ENCODE measurements at regions not wholly inside any gene's neighbourhood (a gene's known extent, or its start where the extent isn't known, plus 50 kb on each side); places are given as distances from the start of the nearest gene placed in this dataset.
"Not testable (repeated sequence)": the region's sequence is repeated elsewhere in the genome, so short reads cannot be mapped to it uniquely, and the experiment has no call there.

GRCh38 chr16:77500286-77500598, 65.4 kb upstream of the ADAMTS18 start:
- H3K27me3 ChIP-seq (ENCODE audit: insufficient read depth, low read depth), result no peaks in the 10 kb centered on the region
- H3K9ac ChIP-seq, result no peak overlapping the region
- no peak overlapping the region for H2AFZ ChIP-seq (ENCODE audit: low read depth)
- no peak overlapping the region for H3K4me3 ChIP-seq (IDR thresholded peaks at IDR 0.05; ENCODE audit: insufficient read depth, low read depth, low read length)
- no peaks in the 10 kb centered on the region for H3K79me2 ChIP-seq (ENCODE audit: insufficient read depth, low read depth)
- no peak overlapping the region for H3K4me2 ChIP-seq
- no peak for TF ChIP-seq CTCF (conservative IDR thresholded peaks at IDR 0.05; ENCODE audit: low read depth, low read length)
- no peaks in the 10 kb centered on the region for H3K4me1 ChIP-seq (ENCODE audit: low read depth, poor library complexity, severe bottlenecking)
- no peaks in the 10 kb centered on the region for H4K20me1 ChIP-seq (ENCODE audit: insufficient read depth)
- H3K36me3 ChIP-seq (ENCODE audit: insufficient read depth), result no peaks in the 10 kb centered on the region
- H3K27ac ChIP-seq, result no peak overlapping the region

GRCh38 chr16:77500934-77501664, 66.3 kb upstream of the ADAMTS18 start:
- no peak overlapping the region for H3K27ac ChIP-seq
- H3K79me2 ChIP-seq (ENCODE audit: insufficient read depth, low read depth), result no peaks in the 10 kb centered on the region
- no peak overlapping the region for H3K4me2 ChIP-seq

GRCh38 chr16:77502448-77502847, 67.6 kb upstream of the ADAMTS18 start:
- Histone ChIP-seq H2AFZ (ENCODE audit: low read depth) (no peak overlapping the region), H3K27me3 (ENCODE audit: insufficient read depth, low read depth) (no peaks in the 10 kb centered on the region), H3K79me2 (ENCODE audit: insufficient read depth, low read depth) (no peaks in the 10 kb centered on the region), H3K4me1 (ENCODE audit: low read depth, poor library complexity, severe bottlenecking) (no peaks in the 10 kb centered on the region), H3K4me3 (IDR thresholded peaks at IDR 0.05; ENCODE audit: insufficient read depth, low read depth, low read length) (no peak overlapping the region), H4K20me1 (ENCODE audit: insufficient read depth) (no peaks in the 10 kb centered on the region), H3K36me3 (ENCODE audit: insufficient read depth) (no peaks in the 10 kb centered on the region), H3K4me2 (no peak overlapping the region), H3K27ac (no peak overlapping the region), H3K9ac (no peak overlapping the region)
- TF ChIP-seq CTCF (conservative IDR thresholded peaks at IDR 0.05; ENCODE audit: low read depth, low read length), result no peak

More at GRCh38 chr16:77500934-77501664, 66.3 kb upstream of the ADAMTS18 start:
- no peak overlapping the region for H2AFZ ChIP-seq (ENCODE audit: low read depth)
- H3K4me3 ChIP-seq (IDR thresholded peaks at IDR 0.05; ENCODE audit: insufficient read depth, low read depth, low read length), result no peak overlapping the region
- H3K4me1 ChIP-seq (ENCODE audit: low read depth, poor library complexity, severe bottlenecking), result no peaks in the 10 kb centered on the region
- no peak overlapping the region for H3K9ac ChIP-seq
- no peaks in the 10 kb centered on the region for H4K20me1 ChIP-seq (ENCODE audit: insufficient read depth)
- H3K27me3 ChIP-seq (ENCODE audit: insufficient read depth, low read depth), result no peaks in the 10 kb centered on the region
- H3K36me3 ChIP-seq (ENCODE audit: insufficient read depth), result no peaks in the 10 kb centered on the region
- no peak for TF ChIP-seq CTCF (conservative IDR thresholded peaks at IDR 0.05; ENCODE audit: low read depth, low read length)

GRCh38 chr16:77506492-77506891, 71.7 kb upstream of the ADAMTS18 start:
- H3K27me3 ChIP-seq (ENCODE audit: insufficient read depth, low read depth); H4K20me1 ChIP-seq (ENCODE audit: insufficient read depth); H2AFZ ChIP-seq (ENCODE audit: low read depth); H3K79me2 ChIP-seq (ENCODE audit: insufficient read depth, low read depth); H3K4me3 ChIP-seq (IDR thresholded peaks at IDR 0.05; ENCODE audit: insufficient read depth, low read depth, low read length); H3K4me1 ChIP-seq (ENCODE audit: low read depth, poor library complexity, severe bottlenecking); H3K27ac ChIP-seq; H3K36me3 ChIP-seq (ENCODE audit: insufficient read depth); H3K9ac ChIP-seq; H3K4me2 ChIP-seq: not testable (repeated sequence)

GRCh38 chr16:77509051-77509450, 74.2 kb upstream of the ADAMTS18 start:
- Histone ChIP-seq H3K4me2 (no peak overlapping the region), H3K4me3 (IDR thresholded peaks at IDR 0.05; ENCODE audit: insufficient read depth, low read depth, low read length) (no peak overlapping the region), H4K20me1 (ENCODE audit: insufficient read depth) (no peaks in the 10 kb centered on the region), H2AFZ (ENCODE audit: low read depth) (no peak overlapping the region), H3K79me2 (ENCODE audit: insufficient read depth, low read depth) (no peaks in the 10 kb centered on the region), H3K9ac (no peak overlapping the region), H3K27ac (no peak overlapping the region), H3K27me3 (ENCODE audit: insufficient read depth, low read depth) (no peaks in the 10 kb centered on the region), H3K4me1 (ENCODE audit: low read depth, poor library complexity, severe bottlenecking) (no peaks in the 10 kb centered on the region), H3K36me3 (ENCODE audit: insufficient read depth) (no peaks in the 10 kb centered on the region)
- TF ChIP-seq CTCF (conservative IDR thresholded peaks at IDR 0.05; ENCODE audit: low read depth, low read length), result no peak
